NCI-H187 (cell line): ENCODE measurements at regions not wholly inside any gene's neighbourhood (a gene's known extent, or its start where the extent isn't known, plus 50 kb on each side); places are given as distances from the start of the nearest gene placed in this dataset.

ENCODE experiments used
- DNase-seq, 2 experiments: peaks; one replicate each; lab custom pipeline; 2025; lab: John Stamatoyannopoulos, UW

DNA sequence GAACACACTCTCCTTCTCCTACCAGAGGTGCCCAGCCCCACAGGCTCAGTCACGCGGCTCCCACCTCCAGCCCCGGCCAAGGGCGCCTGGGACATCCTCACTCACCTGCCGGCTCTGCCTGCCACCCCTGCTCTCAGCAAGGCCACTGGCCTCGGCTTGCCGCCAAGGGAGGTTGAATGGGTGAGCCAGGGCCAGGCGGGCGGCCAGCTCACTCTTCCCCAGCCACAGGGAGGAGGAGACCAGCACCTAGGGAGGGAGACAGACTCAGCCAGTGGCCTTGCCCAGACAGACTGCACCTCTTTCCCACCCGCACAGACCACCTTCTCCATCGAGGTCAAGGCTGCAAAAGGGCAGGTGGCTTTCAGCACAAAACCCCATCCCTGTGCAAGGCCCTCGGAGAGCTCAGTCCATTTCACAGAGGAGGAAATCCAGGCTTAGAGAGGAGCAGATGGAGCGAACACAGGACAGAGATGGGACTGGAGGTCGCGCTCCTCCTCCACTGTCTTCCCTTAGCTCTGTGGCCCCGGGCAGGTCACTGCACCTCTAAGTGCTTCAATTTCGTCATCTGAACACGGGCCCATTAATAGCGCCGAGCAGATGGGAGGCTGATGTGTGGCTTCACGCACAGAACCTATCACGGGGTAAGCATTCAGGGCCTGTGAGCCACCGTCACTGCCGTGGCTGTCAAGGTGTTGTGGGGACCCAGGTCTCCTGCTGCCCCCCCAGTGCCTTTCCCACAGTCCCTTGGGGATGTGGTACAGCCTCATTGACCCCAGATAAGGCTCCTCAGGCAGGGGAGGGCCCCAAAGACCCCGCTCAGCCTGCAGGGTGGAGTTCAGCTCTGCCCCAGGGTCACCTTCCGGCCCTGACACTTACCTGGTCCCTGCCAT, 56.1 kb downstream of the RMI2 start:
- DNase-seq: no peak

DNA sequence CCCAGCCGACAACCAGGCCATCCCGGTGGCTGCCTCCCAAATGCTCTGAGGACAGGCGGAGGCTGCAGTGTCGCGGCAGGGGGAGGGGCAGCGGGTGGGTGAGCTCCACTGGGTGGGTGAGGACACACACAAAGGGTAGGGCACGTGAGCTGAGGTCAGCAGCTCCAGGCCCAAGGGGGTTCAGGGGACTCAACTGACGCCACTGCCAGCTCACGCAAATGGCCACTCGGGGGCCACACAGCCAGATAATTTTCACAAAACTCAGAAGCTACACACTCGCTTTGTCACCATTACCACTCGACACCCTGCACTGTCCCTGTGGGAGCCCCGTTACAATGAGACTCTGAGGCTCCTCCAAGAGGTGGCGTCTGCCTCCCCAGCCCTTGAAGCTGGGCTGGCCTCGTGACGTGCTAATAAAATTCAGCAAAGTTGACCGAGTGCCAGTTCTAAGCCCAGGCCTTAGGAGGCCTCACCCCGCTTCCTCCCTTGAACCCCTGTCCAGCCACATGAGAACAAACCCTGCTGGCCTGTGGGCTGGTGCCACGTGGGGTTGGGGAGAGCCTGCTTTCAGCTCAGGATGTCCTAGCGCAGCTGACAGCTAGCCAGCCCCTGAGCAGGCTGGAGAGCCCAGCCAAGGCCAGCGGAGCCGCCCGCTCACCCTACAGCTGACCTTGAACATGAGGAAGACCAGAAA, 56.9 kb downstream of the RMI2 start:
- no peak for DNase-seq

DNA sequence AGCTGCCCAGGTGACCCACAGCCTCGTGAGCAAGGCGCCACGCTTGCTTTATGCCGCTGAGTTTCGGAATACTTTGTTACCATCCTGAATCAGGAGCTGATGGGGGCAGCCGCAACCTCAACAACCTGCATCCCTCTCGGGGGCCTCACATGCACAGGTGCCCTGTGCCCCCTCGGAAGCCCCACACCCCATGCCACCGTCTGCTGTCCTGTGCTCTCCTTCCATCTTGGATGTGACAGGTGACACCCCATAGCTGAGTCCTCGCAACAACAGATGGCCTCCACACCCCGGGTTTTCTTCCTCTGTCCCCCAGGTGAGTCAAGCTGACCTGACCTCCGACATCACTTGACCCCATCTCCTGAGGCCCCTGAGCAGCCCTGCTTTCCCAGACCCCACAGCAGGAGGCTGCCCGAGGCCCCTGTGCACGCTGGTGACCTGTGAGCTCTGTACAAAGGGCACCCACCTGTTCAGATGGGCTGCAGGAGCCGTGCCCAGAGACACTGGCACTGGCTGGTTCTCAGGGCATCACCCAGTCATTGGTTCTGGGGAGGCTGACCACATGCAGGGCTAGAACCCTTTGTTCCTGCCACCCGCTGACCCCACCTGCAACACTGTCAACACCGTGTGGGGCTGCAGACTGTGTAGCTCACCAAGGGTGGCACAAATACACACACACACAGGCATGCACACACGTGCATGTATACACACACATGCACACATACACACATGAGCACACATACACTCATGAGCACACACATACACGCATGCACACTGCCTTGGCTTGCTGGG, 57.7 kb downstream of the RMI2 start:
- DNase-seq: no peak

DNA sequence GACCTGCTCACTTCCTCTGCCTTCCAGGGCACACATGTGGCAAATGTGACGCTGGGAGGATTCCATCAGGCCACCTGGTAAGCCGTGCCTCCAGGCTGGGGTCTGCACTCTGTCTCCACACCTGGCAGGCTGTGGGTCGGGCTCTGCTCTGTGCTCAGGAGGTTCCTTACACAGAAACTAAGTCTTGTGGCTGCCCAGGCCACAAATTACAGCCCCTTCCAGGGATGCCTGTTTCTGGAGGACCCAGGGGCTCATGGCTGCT, 58.2 kb downstream of the RMI2 start:
- no peak for DNase-seq

DNA sequence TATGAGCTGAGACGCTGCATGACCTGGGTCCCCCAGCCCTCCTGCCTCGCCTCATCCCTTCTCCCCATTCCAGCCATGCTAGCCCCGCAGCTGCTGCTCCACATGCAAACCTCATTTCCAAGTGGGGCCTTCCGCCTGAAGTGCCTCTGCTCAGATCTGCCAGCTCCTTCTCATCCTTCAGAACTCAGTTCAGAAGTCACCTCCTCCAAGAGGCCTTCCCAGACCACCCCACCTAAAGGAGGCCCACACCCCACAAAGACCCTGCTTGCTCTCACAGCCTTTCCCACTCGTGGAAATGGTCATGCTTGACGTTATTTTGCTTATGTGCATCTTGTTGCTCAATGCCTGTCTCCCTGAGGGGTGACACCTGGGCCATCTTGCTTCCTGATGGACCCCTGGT, 58.7 kb downstream of the RMI2 start:
- DNase-seq: no peak

GRCh38 chr16:11404603-11405002, 59.3 kb downstream of the RMI2 start:
- no peak for DNase-seq

GRCh38 chr16:11405331-11406176, 60.3 kb downstream of the RMI2 start:
- DNase-seq: no peak

DNA sequence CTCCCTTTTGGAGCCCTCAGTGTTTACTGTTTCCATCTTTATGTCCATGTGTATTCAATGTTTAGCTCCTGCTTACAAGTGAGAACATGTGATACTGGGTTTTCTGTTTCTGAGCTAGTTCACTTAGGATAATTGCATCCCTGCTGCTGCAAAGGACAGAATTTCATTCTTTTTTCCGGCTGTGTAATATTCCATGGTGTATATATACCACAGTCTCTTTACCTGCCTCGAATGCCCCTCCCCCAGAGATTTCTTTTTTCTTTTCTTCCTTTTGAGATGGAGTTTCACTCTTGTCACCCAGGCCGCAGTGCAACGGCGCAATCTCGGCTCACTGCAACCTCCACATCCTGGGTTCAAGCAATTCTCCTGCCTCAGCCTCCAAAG, 60.9 kb downstream of the RMI2 start:
- no peak for DNase-seq

DNA sequence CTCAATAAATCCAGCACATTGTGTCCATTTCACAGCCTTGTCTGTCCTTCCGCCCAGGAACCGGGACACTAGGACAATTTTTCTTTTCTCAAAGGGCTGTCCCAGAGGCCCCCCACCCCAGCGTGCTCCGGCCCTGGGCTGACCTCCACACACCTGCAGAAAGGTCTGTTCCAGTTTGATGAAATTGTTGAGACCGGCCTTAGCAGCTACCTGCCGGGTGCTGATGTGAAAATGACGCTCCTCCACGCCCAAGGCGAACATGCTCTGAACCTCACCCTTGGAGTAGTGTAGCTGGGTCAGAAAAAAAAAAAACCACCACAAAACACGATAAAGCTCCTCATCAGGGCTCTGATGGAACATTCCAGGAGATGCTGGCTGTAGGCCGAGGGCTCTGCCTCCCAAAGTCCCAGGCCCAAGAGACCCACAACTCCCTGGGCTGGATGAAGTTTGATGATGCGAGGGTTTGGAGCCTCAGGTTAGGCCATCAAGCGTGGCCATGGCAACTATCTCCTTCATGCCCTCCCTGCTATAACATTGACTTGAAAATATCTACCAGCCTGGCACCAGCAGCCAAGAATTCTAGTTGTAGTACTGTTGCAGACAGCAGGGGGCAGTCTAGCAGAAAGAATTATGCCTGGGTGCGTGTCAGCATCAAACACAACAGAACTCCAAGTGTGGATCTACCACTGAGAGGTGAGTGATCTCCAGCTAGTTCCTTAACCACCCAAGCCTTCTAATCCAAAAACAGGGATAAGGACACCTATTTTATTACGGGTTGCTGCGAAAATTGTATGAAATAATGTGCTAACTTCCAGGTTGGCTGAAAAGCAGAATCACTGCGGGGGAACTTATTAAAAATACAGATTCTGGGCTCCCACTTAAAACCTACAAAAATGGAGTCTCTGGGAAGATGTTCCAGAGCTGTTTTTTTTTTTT, 62.1 kb downstream of the RMI2 start:
- peak in 1 of 2 experiments; percentile 22 for DNase-seq

DNA sequence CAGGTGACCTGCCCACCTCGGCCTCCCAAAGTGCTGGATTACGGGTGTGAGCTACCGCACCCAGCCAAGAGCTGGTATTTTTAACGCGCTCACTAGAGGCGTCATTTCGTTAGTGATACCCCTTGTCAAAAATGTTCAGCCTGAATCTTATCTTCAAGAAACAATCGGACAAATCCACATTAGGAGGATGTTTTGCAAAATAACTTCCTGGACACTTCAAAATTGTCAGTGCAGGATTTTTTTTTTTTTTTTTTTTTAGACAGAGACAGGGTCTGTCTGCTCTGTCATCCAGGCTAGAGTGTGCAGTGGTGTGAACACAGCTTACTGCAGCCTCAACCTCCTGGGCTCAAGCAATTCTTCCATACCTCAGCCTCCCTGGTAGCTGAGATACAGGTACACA, 63.0 kb downstream of the RMI2 start:
- DNase-seq: no peak

DNA sequence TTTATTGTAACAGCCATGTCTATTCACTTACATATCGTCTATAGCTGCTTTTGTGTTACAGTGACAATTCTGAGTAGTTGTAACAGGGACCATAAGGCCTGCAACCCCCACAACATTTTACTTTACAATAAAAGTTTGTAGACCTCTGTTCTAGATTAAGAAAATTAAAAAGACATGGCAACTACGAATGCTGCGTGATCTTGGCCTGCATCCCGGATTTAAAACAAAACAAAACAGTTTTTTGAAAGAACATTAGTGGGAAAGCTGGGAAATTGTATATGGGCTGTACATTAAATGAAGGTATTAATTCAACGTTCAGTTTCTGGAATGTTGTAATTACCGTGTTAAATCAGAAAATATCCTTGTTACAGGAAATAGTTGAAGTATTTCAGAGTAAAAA, 64.1 kb downstream of the RMI2 start:
- no peak for DNase-seq

- DNase-seq: no peak
Measured at GRCh38 chr16:11410376-11411058, 65.3 kb downstream of the RMI2 start.

DNA sequence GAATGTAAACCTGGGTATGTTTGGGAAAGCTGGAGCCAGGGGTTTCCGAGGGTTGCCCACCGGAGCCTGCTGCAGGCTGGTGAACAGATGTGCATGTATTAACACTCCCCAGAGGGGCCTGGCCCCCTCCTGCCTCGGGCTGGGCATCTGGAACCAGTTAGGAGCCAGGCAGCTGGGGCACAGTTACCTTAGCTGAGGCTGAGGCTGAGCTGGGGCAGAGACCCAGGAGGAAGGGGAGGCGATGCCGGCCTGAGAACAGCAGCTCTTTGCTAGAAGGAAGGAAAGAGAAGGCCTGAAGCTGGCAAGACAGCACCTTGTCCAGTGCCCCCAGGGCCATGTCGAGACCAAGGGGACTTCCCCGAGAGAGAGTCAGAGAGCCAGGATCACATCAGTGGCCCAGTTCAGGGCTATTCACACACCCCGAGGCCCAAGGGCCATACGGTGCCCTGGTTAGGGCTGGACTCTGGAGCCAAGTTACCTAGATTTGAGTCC, 65.8 kb downstream of the RMI2 start:
- DNase-seq: no peak

DNA sequence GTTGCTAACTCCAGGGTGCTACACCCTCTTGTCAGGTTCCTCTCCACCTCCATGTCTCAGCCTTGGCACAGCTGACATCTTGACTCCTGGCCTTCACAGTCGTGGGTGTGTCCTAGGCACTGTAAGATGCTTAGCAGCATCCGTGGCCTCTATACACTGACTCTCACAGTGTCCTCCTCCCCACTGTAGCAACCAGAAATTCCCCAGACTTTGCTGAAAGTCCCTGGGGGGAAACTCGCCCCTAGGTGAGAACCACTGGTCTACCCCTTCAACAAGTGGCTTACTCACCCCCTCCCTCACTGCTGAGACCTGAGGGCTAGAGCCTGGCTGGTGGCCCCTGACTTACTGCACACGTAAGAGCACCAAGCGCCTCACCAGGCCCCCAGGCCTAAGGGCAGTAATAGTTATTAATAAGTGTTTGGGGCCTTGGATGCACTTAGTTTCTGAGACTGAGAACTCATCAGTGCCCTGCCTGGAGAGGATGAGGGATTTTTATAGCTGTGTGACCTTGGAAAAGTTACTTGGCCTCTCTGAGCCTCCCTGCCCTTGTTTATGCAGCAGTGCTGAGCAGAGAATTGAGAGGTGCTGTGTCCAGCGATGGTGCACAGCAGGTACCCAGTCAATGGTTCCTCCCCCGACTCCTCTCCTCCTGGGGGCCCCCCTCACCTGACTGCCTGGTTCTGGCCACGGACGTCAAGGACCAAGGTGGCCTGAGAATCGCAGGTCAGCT, 67.1 kb downstream of the RMI2 start:
- DNase-seq: no peak

DNA sequence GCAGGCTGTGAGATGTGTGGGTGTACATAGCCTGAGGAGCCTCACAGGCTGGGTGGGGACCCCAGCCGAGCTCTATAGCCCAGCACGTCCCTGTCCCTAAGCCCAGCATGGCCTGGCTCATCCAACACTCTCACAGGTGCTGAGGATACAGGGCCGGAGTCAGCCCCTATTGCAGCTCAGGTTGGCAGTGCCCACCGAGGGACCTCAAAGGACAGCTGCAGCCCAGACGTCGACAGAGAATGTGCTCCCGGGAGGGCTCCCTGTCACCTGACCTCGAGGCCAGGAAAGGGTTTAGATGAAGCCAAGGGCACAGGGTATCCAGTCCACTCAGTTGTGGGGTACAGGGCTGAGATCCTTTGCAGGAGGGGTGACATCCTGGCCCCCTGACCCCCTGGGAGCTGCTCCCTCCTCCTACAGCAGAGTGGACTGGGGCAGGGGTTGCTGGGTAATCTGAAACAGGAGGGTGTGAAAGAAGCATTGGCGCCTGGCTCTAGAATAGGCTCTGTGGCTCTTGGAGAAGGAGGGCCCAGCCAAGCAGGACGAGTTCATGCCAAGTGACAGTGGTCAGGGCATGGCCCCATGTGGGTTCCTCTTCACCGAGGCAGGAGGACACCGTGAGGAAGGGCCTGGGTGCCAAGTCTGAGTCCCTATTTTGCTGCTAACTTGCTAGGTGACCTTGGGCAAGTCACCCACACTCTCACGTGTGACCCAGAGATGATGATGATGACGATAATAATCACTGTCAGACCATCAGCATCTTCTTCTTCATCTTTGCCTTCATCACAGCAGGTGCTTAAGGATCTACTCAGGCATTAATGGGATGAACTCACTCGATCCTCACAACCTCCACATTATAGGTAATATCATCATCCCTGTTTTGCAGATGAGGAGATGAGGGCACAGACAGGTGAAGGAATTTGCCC, 68.0 kb downstream of the RMI2 start:
- no peak for DNase-seq

GRCh38 chr16:11413907-11414595, 68.8 kb downstream of the RMI2 start:
- no peak for DNase-seq
